Neural crest cell (in vitro differentiated cells): ENCODE measurements at regions not wholly inside any gene's neighbourhood (a gene's known extent, or its start where the extent isn't known, plus 50 kb on each side); places are given as distances from the start of the nearest gene placed in this dataset.

Source experiments
- DNase-seq: peaks from one replicate; pipeline ENCODE4 v3.0.0; 2021; ENCODE audit warnings: low read depth, mixed read lengths, low spot score
- H3K27ac Mint-ChIP-seq: one replicate; pipeline ENCODE4 v1.8.0; 2021; ENCODE audit warnings: mild to moderate bottlenecking, mixed read lengths; ENCODE audit not compliant: unreplicated experiment
- H3K27me3 Mint-ChIP-seq: 2 replicates; pipeline ENCODE4 v1.8.0; 2021; ENCODE audit warnings: low read depth, mild to moderate bottlenecking, mixed read lengths
- H3K36me3 Mint-ChIP-seq: 2 replicates; pipeline ENCODE4 v1.8.0; 2021; ENCODE audit warnings: low read depth, mild to moderate bottlenecking, mixed read lengths
- H3K4me1 Mint-ChIP-seq: 2 replicates; pipeline ENCODE4 v1.8.0; 2021; ENCODE audit warnings: mixed read lengths
- H3K4me3 Mint-ChIP-seq: one replicate; pipeline ENCODE4 v1.8.0; 2021; ENCODE audit warnings: mild to moderate bottlenecking, mixed read lengths
- H3K9me3 Mint-ChIP-seq: 2 replicates; pipeline ENCODE4 v1.8.0; 2021; ENCODE audit warnings: mixed read lengths
- CTCF ChIP-seq: fragments of 200-600 bp; sonication (generic); conservative IDR thresholded peaks from 2 replicates; pipeline ENCODE4 v1.5.0; 2021; ENCODE audit warnings: antibody characterized with exemption, mild to moderate bottlenecking

GRCh38 chr3:180267202-180267843, 230.6 kb upstream of the PEX5L start:
- DNase-seq, result no peak
- no peaks in the 10 kb centered on the region for H3K27me3 Mint-ChIP-seq
- H3K36me3 Mint-ChIP-seq, result no peaks in the 10 kb centered on the region
- H3K27ac Mint-ChIP-seq, result no peak overlapping the region
- H3K9me3 Mint-ChIP-seq, result peaks cover 6% of the 10 kb centered on the region
- no peak overlapping the region for H3K4me3 Mint-ChIP-seq
- no peaks in the 10 kb centered on the region for H3K4me1 Mint-ChIP-seq
- TF ChIP-seq CTCF, result no peak

GRCh38 chr3:180274536-180274935, 237.8 kb upstream of the PEX5L start:
- Mint-ChIP-seq H3K27me3 (no peaks in the 10 kb centered on the region), H3K36me3 (no peaks in the 10 kb centered on the region), H3K4me1 (peaks cover 15% of the 10 kb centered on the region), H3K4me3 (no peak overlapping the region), H3K27ac (no peak overlapping the region), H3K9me3 (peaks cover 6% of the 10 kb centered on the region)
- TF ChIP-seq CTCF, result no peak
- no peak for DNase-seq

GRCh38 chr3:180275176-180275575, 238.4 kb upstream of the PEX5L start:
- Mint-ChIP-seq H3K27ac (no peak overlapping the region), H3K27me3 (no peaks in the 10 kb centered on the region), H3K4me1 (peaks cover 15% of the 10 kb centered on the region), H3K9me3 (peaks cover 3% of the 10 kb centered on the region), H3K36me3 (no peaks in the 10 kb centered on the region), H3K4me3 (no peak overlapping the region)
- no peak for TF ChIP-seq CTCF
- no peak for DNase-seq

- H3K27me3 Mint-ChIP-seq, result no peaks in the 10 kb centered on the region
- no peaks in the 10 kb centered on the region for H3K36me3 Mint-ChIP-seq
- H3K4me1 Mint-ChIP-seq, result peaks cover 15% of the 10 kb centered on the region
- no peak for DNase-seq
- peaks cover 3% of the 10 kb centered on the region for H3K9me3 Mint-ChIP-seq
- H3K4me3 Mint-ChIP-seq, result no peak overlapping the region
- no peak for TF ChIP-seq CTCF
- H3K27ac Mint-ChIP-seq, result no peak overlapping the region
Measured at GRCh38 chr3:180277041-180277440, 240.3 kb upstream of the PEX5L start.

GRCh38 chr3:180278583-180279188, 241.9 kb upstream of the PEX5L start:
- no peak for TF ChIP-seq CTCF
- H3K36me3 Mint-ChIP-seq, result no peaks in the 10 kb centered on the region
- no peaks in the 10 kb centered on the region for H3K9me3 Mint-ChIP-seq
- H3K4me3 Mint-ChIP-seq, result no peak overlapping the region
- no peak overlapping the region for H3K27ac Mint-ChIP-seq
- no peaks in the 10 kb centered on the region for H3K27me3 Mint-ChIP-seq
- peaks cover 15% of the 10 kb centered on the region for H3K4me1 Mint-ChIP-seq
- DNase-seq, result no peak
